ENCODE measurements at regions not wholly inside any gene's neighbourhood (a gene's known extent, or its start where the extent isn't known, plus 50 kb on each side); places are given as distances from the start of the nearest gene placed in this dataset.

- no peak overlapping the region for H3K27ac ChIP-seq
- H3K4me1 ChIP-seq = no peaks in the 10 kb centered on the region
- no peaks in the 10 kb centered on the region for H3K9me3 ChIP-seq
- ATAC-seq = no peak
- H3K36me3 ChIP-seq = no peaks in the 10 kb centered on the region
- H3K4me3 ChIP-seq = no peak overlapping the region
- WGBS, 2 donors (ENCODE audit: low coverage in 1 of 2) = 77 to 80% methylated on average over 1 to 2 of the region's 2 CpGs
- TF ChIP-seq POLR2A (IDR thresholded peaks at IDR 0.05) (no peak), EP300 (IDR thresholded peaks at IDR 0.05) (no peak), POLR2AphosphoS5 (IDR thresholded peaks at IDR 0.05) (no peak)
- TF ChIP-seq, protein P1, sequence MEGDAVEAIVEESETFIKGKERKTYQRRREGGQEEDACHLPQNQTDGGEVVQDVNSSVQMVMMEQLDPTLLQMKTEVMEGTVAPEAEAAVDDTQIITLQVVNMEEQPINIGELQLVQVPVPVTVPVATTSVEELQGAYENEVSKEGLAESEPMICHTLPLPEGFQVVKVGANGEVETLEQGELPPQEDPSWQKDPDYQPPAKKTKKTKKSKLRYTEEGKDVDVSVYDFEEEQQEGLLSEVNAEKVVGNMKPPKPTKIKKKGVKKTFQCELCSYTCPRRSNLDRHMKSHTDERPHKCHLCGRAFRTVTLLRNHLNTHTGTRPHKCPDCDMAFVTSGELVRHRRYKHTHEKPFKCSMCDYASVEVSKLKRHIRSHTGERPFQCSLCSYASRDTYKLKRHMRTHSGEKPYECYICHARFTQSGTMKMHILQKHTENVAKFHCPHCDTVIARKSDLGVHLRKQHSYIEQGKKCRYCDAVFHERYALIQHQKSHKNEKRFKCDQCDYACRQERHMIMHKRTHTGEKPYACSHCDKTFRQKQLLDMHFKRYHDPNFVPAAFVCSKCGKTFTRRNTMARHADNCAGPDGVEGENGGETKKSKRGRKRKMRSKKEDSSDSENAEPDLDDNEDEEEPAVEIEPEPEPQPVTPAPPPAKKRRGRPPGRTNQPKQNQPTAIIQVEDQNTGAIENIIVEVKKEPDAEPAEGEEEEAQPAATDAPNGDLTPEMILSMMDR (IDR thresholded peaks at IDR 0.05) = no peak
- peaks cover 32% of the 10 kb centered on the region for H3K27me3 ChIP-seq
Observed at GRCh38 chr15:69624155-69624520, 171.5 kb downstream of the RPLP1 start.

DNA sequence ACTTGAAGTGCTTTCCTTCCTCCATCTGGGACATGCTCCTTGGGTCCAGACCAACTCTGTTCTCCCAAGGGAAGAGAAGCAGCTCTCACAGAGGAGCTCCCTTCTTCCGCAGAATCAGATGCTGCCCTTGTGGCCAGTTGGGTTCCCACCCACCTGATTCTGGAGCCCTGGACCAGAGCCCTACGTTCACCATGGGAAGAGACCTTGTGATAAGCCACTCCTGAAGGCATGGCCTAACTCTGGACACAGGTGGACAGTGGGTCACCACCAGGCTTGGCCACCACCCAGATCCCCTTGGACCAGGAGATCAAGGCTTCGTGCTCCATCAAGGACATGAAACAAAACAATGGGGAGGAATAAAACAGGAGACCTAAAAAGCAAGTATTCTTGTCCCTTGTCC is 172.2 kb downstream of the RPLP1 start:
- H3K36me3 ChIP-seq = no peaks in the 10 kb centered on the region
- H3K4me3 ChIP-seq = no peak overlapping the region
- H3K27me3 ChIP-seq = peaks cover 32% of the 10 kb centered on the region
- no peaks in the 10 kb centered on the region for H3K9me3 ChIP-seq
- no peak for ATAC-seq
- 75 to 85% methylated on average over 2 of the region's 3 CpGs for WGBS, 2 donors (ENCODE audit: low coverage in 1 of 2)
- TF ChIP-seq EP300 (IDR thresholded peaks at IDR 0.05) = no peak
- no peak for TF ChIP-seq POLR2AphosphoS5 (IDR thresholded peaks at IDR 0.05)
- TF ChIP-seq, protein P1 (IDR thresholded peaks at IDR 0.05) = no peak
- no peak for TF ChIP-seq POLR2A (IDR thresholded peaks at IDR 0.05)
- H3K27ac ChIP-seq = no peak overlapping the region
- H3K4me1 ChIP-seq = no peaks in the 10 kb centered on the region

GRCh38 chr15:69625328-69625727 is 172.7 kb downstream of the RPLP1 start:
- Histone ChIP-seq H3K9me3 (no peaks in the 10 kb centered on the region), H3K4me3 (no peak overlapping the region), H3K27ac (no peak overlapping the region), H3K36me3 (no peaks in the 10 kb centered on the region), H3K4me1 (no peaks in the 10 kb centered on the region), H3K27me3 (peaks cover 32% of the 10 kb centered on the region)
- TF ChIP-seq, protein P1 (IDR thresholded peaks at IDR 0.05) = no peak
- TF ChIP-seq POLR2AphosphoS5 (IDR thresholded peaks at IDR 0.05) = no peak
- no peak for TF ChIP-seq EP300 (IDR thresholded peaks at IDR 0.05)
- no peak for ATAC-seq
- WGBS, 2 donors (ENCODE audit: low coverage in 1 of 2) = 40 to 71% methylated on average over 1 to 2 of the region's 2 CpGs

DNA sequence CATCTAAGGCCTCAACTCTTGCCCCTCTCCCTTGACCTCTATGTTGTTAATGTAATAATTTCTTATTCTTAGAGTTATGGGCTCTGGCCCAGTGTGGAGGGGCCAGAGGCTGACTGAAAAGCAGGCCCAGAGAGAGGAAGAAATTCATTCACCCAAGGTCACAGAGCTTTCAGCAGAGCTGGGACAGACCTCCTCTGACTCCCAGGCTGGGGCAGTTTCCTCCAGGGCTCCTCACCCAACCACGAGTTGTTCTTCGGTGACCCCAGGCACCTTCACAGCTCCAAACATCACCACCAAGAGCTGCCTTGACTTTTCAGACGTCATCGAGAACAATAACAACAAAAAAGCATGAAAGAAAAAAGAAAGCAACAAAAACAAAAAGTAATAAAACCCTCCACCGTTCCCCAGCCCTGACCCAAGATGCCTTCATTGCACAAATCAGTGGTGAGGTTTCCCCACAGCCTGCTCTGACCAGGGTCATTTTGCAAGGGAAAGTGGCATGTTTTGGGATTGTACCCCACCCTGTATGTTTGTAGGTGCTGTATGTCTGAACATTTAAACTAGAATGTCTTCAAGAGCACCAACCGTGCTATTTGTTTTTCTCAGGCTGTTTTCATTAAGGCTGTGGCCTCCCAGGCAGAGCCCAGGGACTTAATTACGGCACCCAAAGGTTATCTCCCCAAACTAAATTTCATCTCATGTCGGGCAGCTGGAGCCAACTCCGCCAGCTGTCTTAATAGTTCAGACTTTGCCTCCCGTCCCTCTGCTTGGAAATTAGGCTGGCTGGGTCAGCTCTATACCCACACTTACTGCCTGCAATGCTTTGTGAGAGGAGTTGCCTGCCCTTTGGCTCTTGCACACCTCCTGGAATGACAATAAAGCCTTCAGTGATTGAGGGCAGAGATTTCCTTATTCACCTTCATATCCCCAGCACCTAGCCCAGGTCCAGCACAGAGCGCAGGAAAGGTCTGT is 173.8 kb downstream of the RPLP1 start:
- no peak for ATAC-seq
- WGBS, 2 donors (ENCODE audit: low coverage in 1 of 2) = 83 to 87% methylated on average over 3 to 7 of the region's 11 CpGs

More for the DNA sequence above, 173.8 kb downstream of the RPLP1 start:
- Histone ChIP-seq H3K4me1 (no peaks in the 10 kb centered on the region), H3K4me3 (no peak overlapping the region), H3K36me3 (no peaks in the 10 kb centered on the region), H3K27me3 (peaks cover 40% of the 10 kb centered on the region), H3K9me3 (no peaks in the 10 kb centered on the region), H3K27ac (no peak overlapping the region)
- TF ChIP-seq, protein P1 (IDR thresholded peaks at IDR 0.05) = no peak
- no peak for TF ChIP-seq POLR2A (IDR thresholded peaks at IDR 0.05)

All from gastroesophageal sphincter (tissue), 4 donors.